Bone marrow (tissue), 2 donors: ENCODE measurements at regions not wholly inside any gene's neighbourhood (a gene's known extent, or its start where the extent isn't known, plus 50 kb on each side); places are given as distances from the start of the nearest gene placed in this dataset.

ENCODE experiments used
- DNase-seq, 2 donors: peaks; one replicate each; lab custom pipeline; 2025; lab: John Stamatoyannopoulos, UW

- no peak for DNase-seq
These were observed 536.9 kb upstream of the ZNF608 start for GRCh38 chr5:125283372-125283771.

- DNase-seq: no peak
These were observed 539.8 kb upstream of the ZNF608 start for GRCh38 chr5:125286271-125286670.

- no peak for DNase-seq
These were observed 543.2 kb upstream of the ZNF608 start for GRCh38 chr5:125289606-125290005.

GRCh38 chr5:125290935-125291334 lies 544.5 kb upstream of the ZNF608 start:
- no peak for DNase-seq

DNA sequence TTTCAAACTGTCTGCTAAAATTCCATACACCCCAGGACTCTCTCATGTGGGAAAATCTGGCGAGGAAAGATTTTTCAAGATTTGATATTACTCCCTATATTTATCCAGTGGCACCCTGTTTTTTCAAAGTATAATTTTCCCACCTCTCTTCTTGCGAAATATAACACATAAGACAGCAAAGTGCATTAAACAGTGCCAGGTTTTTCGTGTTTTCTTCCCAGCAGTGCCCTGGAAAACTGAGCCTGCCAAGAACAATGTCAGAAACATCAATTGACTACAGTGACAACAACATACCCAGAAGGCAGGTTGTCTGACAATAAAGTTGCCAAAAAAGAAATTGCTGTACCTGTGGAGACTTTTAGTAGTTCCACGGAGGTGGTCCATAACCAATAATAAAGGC lies 545.0 kb upstream of the ZNF608 start:
- no peak for DNase-seq

- no peak for DNase-seq
These were observed 546.8 kb upstream of the ZNF608 start for GRCh38 chr5:125293223-125293622.

DNA sequence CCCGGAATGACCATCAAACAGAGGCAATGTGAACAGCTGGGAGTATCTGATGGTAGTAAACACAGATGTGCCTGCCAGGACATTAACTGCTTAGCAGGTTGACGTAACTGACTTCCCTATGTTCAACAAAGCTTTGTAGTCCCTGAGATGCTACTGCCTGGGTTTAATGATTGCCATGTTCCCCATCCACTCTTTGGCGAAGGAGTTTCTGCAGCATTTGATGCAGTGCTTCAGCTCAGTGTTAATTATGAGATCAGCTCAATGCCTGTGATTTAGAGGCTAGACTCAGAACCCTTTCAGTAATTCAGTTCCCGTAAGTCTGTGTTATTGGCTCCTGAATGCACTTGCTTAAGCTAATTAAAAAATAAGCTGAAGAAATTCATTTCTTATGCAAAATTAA lies 547.3 kb upstream of the ZNF608 start:
- DNase-seq: no peak

GRCh38 chr5:125294844-125295243 lies 548.4 kb upstream of the ZNF608 start:
- no peak for DNase-seq

GRCh38 chr5:125295405-125295872 lies 549.0 kb upstream of the ZNF608 start:
- DNase-seq: no peak

GRCh38 chr5:125298258-125298657 lies 551.8 kb upstream of the ZNF608 start:
- no peak for DNase-seq

- DNase-seq: no peak
These were observed 552.4 kb upstream of the ZNF608 start for GRCh38 chr5:125298746-125299379.

- DNase-seq: no peak
These were observed 555.3 kb upstream of the ZNF608 start for GRCh38 chr5:125301711-125302110.

GRCh38 chr5:125302577-125302976 lies 556.1 kb upstream of the ZNF608 start:
- DNase-seq: no peak

- no peak for DNase-seq
These were observed 560.3 kb upstream of the ZNF608 start for GRCh38 chr5:125306741-125307140.

DNA sequence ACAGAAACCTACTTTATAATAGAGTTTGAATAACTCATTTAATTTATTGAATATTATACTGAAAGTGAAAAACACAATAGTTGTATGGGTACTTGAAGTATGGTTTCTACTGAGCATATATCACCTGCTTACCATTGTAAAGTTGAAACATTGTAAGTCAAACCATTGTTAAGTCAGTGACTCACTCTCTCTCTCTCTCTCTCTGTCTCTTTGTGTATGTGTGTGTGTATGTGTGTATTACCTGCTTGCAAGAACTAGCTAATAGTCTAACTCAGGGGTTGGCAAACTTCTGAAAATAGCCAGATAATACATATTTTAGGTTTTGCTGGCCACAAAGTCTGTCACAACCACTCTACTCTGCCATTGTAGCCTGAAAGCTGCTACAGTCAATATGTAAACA lies 564.3 kb upstream of the ZNF608 start:
- DNase-seq: no peak

DNA sequence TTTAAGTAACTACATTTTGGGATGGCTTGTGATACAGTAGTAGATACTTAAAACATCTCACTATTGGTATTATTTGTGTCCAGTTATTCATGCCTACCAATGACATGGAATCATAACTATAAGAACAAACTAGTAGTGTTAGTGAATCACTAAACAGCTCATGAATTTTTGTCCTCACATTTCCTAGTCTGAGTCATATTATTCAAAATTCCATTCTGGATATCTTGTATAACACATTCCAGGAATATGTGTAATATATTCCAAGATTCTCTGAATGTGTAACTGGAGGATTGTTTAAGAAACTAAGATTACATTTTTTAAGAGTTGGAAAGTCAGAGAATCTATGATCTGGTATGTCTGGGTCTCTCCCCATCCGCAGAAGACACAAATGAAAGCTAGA lies 565.3 kb upstream of the ZNF608 start:
- no peak for DNase-seq

- DNase-seq: no peak
These were observed 567.1 kb upstream of the ZNF608 start for GRCh38 chr5:125313555-125313954.

GRCh38 chr5:125315306-125315705 lies 568.9 kb upstream of the ZNF608 start:
- no peak for DNase-seq

DNA sequence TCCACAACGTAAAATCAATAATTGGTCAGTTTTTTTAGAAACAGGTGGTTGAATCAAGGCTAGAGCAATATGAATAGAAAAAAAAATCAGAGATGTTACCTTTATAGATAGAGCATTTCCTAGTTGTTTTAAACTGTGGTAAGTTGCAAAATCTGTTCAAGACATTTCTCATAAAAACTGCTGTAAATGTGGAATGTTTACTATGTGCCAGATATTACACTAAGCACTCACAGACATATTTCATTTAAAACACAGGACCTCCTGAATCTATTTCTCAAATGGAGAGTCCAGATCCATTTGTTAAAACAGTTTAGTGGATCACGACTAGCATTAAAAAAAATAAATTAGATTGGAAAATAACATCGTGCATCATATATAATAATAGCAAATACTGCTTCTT lies 570.0 kb upstream of the ZNF608 start:
- DNase-seq: no peak

DNA sequence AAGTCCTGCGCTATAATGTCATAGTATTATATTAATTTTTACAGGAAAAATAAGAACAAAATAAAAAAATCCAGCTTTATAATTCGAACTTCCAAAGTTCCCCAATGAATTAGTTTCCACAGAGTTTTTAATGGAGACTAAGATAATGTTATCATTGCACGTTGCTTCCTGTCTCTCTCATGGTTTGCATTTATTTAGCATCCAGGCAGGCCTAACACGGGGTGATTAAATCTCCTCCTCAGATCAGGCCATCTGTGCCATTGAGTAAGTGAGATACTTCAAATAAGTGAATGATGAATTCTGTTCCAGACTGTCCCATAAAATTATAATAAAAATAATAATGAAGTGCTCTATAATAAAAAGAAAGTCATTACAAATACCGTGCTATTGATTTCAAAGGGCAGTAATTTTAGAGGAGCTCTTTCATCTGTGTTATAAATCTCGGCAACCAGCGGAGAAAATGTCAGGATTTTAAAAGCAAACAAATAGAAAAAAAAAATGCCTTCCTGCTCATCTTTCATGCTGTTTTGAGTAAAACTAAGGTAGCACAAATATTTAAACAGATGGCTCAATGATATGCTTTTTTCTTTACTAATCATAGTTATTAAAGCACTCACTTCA lies 570.6 kb upstream of the ZNF608 start:
- DNase-seq: no peak

DNA sequence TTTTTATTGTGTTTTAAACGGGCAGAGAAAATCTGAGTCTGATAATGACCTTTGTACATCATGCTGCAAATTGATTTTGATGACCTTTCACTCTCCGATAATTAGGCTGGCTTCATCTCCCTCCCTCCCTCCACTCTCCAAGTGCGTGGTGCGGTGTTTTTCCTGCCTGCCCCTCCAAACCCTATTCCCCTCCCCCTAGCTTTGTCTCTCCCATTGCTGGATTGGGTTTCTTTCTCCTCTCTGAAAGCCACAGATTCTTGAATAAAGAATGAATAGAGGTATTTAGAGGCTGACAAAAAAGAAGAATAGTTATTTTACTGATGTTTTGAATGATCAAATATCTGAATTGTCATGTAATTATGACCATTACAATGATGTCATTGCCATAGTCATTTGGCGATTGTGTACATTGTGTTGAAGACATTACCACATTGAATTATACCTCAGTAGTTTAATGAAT lies 571.1 kb upstream of the ZNF608 start:
- DNase-seq: no peak

GRCh38 chr5:125321654-125322053 lies 575.2 kb upstream of the ZNF608 start:
- no peak for DNase-seq

- DNase-seq: no peak
These were observed 577.2 kb upstream of the ZNF608 start for GRCh38 chr5:125323613-125324012.
